GM10266 (cell line): ENCODE measurements at regions not wholly inside any gene's neighbourhood (a gene's known extent, or its start where the extent isn't known, plus 50 kb on each side); places are given as distances from the start of the nearest gene placed in this dataset.

Experiments
- DNase-seq: peaks from one replicate; pipeline ENCODE4 v3.0.0; 2012; ENCODE audit errors: extremely low spot score
- TF ChIP-seq, protein P1 (sequence below): IDR thresholded peaks from 2 replicates; pipeline ENCODE4 v1.5.1; 2012; ENCODE audit warnings: mild to moderate bottlenecking, low read depth; ENCODE audit not compliant: control insufficient read depth, insufficient read depth; ENCODE audit errors: missing control alignments

DNA sequence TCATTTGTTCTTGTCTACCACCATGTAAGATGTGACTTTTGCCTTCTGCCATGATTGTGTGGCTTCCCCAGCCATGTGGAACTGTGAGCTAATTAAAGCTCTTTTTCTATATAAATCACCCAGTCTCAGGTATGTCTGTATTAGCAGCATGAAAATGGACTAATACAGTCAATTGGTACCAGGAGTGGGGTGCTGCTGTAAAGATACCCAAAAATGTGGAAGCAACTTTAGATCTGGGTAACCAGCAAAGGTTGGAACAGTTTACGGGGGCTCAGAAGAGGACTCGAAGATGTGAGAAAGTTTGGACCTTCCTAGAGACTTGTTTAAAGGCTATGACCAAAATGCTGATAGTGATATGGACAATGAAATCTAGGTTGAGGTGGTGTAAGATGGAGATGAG lies 488.9 kb downstream of the ISL1 start:
- TF ChIP-seq, protein P1, sequence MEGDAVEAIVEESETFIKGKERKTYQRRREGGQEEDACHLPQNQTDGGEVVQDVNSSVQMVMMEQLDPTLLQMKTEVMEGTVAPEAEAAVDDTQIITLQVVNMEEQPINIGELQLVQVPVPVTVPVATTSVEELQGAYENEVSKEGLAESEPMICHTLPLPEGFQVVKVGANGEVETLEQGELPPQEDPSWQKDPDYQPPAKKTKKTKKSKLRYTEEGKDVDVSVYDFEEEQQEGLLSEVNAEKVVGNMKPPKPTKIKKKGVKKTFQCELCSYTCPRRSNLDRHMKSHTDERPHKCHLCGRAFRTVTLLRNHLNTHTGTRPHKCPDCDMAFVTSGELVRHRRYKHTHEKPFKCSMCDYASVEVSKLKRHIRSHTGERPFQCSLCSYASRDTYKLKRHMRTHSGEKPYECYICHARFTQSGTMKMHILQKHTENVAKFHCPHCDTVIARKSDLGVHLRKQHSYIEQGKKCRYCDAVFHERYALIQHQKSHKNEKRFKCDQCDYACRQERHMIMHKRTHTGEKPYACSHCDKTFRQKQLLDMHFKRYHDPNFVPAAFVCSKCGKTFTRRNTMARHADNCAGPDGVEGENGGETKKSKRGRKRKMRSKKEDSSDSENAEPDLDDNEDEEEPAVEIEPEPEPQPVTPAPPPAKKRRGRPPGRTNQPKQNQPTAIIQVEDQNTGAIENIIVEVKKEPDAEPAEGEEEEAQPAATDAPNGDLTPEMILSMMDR = no peak

DNA sequence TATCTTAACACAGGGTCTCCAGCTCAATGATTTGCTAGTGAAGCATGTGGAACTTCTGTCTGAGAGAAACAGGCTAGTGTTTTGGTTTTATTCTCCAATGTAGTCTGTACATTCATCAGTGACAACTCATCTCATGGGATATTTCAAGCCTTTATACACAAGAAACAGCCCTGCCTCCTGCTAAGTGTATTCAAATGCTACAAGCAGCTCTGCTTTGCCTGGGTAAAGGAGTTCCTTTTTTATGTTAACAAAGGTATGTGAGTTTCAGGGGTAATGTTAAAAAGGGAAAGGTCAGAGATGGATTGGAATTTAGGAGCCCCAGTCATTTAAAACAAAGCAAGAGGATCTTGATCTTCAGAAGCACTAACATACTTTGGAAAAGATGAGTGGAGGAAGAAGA lies 498.7 kb downstream of the ISL1 start:
- TF ChIP-seq, protein P1 = no peak
- no peak for DNase-seq

More for the DNA sequence above, 488.9 kb downstream of the ISL1 start:
- DNase-seq = no peak

DNA sequence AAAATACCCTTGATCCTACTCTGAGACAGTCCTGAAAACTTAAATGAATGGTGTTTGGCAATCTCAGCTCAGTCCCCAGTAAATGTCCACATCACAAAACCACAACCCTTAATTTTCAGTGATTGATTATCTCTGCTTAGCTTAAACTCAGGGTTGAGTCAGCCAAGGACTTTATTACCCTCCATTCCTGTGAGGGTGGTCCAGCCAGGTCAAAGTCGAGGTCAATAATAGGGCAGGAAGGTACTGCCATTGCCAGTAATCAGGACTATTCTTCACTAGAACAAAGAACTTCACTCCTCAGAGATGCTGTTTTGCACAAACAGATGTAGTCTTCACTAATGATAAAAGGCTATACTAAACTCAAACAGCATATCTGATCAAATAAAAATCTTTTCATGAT lies 499.4 kb downstream of the ISL1 start:
- no peak for DNase-seq
- TF ChIP-seq, protein P1 = no peak

DNA sequence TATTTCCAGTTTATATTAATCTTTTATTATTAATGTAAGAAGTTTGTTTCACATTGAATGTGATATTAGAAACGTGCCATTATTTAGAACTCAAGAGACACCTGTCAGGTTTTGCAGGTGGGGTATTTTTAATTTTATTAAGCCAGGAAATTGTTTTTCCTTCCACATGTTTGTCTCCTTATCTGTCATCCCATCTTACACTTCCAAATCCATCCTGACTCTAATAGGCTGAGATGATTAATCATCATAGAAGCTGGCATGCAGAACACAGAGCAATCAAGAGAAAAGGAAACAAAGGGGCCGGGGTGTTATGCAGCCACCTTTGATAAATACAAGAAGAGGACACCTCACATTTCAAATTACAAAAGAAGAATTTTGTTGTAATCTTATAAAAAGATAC lies 506.5 kb downstream of the ISL1 start:
- TF ChIP-seq, protein P1 = no peak
- no peak for DNase-seq

DNA sequence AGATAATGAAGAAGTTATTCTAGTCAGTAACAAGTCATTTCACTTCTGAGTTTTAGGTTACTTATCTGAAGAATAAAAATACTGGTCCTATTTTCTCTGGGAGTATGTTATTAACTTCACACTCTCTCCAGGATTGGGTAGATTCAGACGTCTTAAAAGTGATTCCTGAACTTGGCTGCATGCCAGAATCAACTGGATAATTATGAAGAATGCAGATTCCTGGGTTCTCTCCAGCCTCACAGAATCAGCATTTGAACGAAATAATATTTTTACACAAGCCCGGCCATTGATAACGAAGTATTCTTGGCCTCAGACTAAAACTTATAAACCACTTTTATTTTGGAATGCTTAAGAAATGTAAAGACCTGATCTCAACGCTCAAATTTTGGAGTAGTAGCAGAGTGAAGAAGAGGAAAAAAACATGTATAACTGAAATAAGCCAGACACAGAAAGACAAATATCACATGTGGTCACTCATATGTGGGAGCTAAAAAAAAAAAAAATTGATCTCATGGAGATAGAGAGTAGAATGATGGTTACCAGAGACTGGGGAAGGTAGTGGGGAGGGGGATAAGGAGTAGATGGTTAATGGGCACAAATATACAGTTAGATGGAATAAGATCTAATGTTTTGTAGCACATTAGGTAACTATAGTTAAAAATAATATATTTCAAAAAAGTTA lies 507.3 kb downstream of the ISL1 start:
- TF ChIP-seq, protein P1 = no peak
- no peak for DNase-seq

DNA sequence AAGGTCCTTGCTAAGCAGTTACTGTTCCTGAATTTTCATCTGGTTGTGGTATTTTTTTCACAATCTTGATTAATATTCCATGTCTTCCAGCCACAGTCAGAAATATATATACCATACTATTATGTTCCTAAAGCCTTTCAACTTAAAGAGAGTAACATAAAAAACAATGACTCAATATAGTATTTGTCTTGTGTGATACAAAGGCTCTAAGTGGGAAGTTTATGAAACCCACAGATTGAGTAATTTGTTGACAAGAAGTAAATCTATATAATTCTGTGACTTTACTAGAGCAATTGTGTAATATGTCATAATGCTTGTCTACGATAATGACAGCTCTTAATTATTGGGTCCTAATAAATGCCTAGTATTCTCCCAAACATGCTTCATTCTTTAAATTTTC lies 509.4 kb downstream of the ISL1 start:
- DNase-seq = no peak
- TF ChIP-seq, protein P1 = no peak

DNA sequence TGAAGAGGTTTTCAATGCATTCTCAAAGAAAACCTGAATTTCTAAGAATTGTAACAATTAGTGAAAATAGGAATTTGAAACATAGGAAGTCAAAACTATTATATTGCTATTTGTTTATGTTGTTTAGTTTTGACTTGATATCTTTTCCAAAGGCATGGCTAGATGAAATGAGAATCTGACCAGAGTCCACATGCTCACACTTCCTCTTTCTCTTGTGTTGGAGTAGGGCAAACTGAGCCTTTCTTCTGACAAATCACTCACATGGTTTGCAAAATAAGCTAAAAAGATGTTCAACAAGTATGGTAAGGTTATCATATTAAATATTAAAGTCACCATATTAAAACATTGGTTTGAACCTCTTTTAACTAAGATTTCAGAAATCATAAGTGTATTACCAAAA lies 512.6 kb downstream of the ISL1 start:
- DNase-seq = no peak
- TF ChIP-seq, protein P1 = no peak
